Cardiac muscle cell (in vitro differentiated cells and primary cell): ENCODE measurements at regions not wholly inside any gene's neighbourhood (a gene's known extent, or its start where the extent isn't known, plus 50 kb on each side); places are given as distances from the start of the nearest gene placed in this dataset.
"Not testable (repeated sequence)": the region's sequence is repeated elsewhere in the genome, so short reads cannot be mapped to it uniquely, and the experiment has no call there.

Experiments
- DNase-seq, 2 donors: peaks; one replicate each; pipeline versions ENCODE4 v3.0.0 to v3.0.0-alpha.2; 2010 to 2017; ENCODE audit warnings: low read depth in 1 of 2, low spot score in 1 of 2
- H3K27ac ChIP-seq: fragments of 200-600 bp; sonication (generic); 2 replicates; pipeline ENCODE4 v1.5.1; 2016
- H3K27me3 ChIP-seq: fragments of 200-600 bp; sonication (generic); 2 replicates; pipeline ENCODE4 v1.6.0; 2016; ENCODE audit warnings: control low read depth
- H3K36me3 ChIP-seq: fragments of 200-600 bp; sonication (generic); 2 replicates; pipeline ENCODE4 v1.5.1; 2016; ENCODE audit warnings: control low read depth
- H3K4me1 ChIP-seq: fragments of 200-600 bp; sonication (generic); 2 replicates; pipeline ENCODE4 v1.8.1; 2017; ENCODE audit warnings: low read depth, mild to moderate bottlenecking, mixed run types
- H3K4me3 ChIP-seq: fragments of 200-600 bp; sonication (generic); 2 replicates; pipeline ENCODE4 v1.5.1; 2016; ENCODE audit warnings: mild to moderate bottlenecking
- H3K9me3 ChIP-seq: fragments of 200-600 bp; sonication (generic); 2 replicates; pipeline ENCODE4 v1.5.1; 2017; ENCODE audit warnings: low read depth, mild to moderate bottlenecking, control low read depth
- CTCF ChIP-seq: IDR thresholded peaks from 2 replicates; pipeline ENCODE4 v1.5.1; 2012; ENCODE audit warnings: low read depth, mild to moderate bottlenecking, low read length

GRCh38 chr6:19605624-19606023 is 231.5 kb upstream of the ID4 start:
- Histone ChIP-seq H3K27ac (no peak overlapping the region), H3K27me3 (no peaks in the 10 kb centered on the region), H3K4me1 (peaks cover 19% of the 10 kb centered on the region), H3K36me3 (no peaks in the 10 kb centered on the region), H3K9me3 (no peaks in the 10 kb centered on the region), H3K4me3 (no peak overlapping the region)
- no peak for TF ChIP-seq CTCF
- no peak for DNase-seq

GRCh38 chr6:19608546-19608945 is 228.6 kb upstream of the ID4 start:
- no peak overlapping the region for H3K4me3 ChIP-seq
- peaks cover 20% of the 10 kb centered on the region for H3K4me1 ChIP-seq
- no peaks in the 10 kb centered on the region for H3K36me3 ChIP-seq
- H3K9me3 ChIP-seq, result no peaks in the 10 kb centered on the region
- H3K27me3 ChIP-seq, result no peaks in the 10 kb centered on the region
- no peak overlapping the region for H3K27ac ChIP-seq
- DNase-seq, result no peak
- TF ChIP-seq CTCF, result no peak

GRCh38 chr6:19609972-19610641 is 227.1 kb upstream of the ID4 start:
- no peak for TF ChIP-seq CTCF
- peak in 1 of 2 donors; percentile 29 for DNase-seq

GRCh38 chr6:19612672-19613466 is 224.3 kb upstream of the ID4 start:
- not testable (repeated sequence) for H3K27me3 ChIP-seq, H3K4me3 ChIP-seq, H3K36me3 ChIP-seq, H3K27ac ChIP-seq, H3K9me3 ChIP-seq, DNase-seq
- H3K4me1 ChIP-seq, result peaks cover 17% of the 10 kb centered on the region

More at GRCh38 chr6:19609972-19610641, 227.1 kb upstream of the ID4 start:
- no peaks in the 10 kb centered on the region for H3K9me3 ChIP-seq
- H3K4me1 ChIP-seq, result peaks cover 20% of the 10 kb centered on the region
- peak overlapping the region; percentile 25 for H3K27ac ChIP-seq
- no peak overlapping the region for H3K4me3 ChIP-seq
- no peaks in the 10 kb centered on the region for H3K36me3 ChIP-seq
- no peaks in the 10 kb centered on the region for H3K27me3 ChIP-seq

GRCh38 chr6:19613678-19614077 is 223.5 kb upstream of the ID4 start:
- no peaks in the 10 kb centered on the region for H3K36me3 ChIP-seq
- TF ChIP-seq CTCF, result no peak
- no peak overlapping the region for H3K27ac ChIP-seq
- no peak overlapping the region for H3K4me3 ChIP-seq
- no peaks in the 10 kb centered on the region for H3K9me3 ChIP-seq
- H3K4me1 ChIP-seq, result peaks cover 17% of the 10 kb centered on the region
- no peak for DNase-seq
- no peaks in the 10 kb centered on the region for H3K27me3 ChIP-seq

- DNase-seq, result no peak
- no peak overlapping the region for H3K27ac ChIP-seq
- no peaks in the 10 kb centered on the region for H3K4me1 ChIP-seq
- no peaks in the 10 kb centered on the region for H3K9me3 ChIP-seq
- no peaks in the 10 kb centered on the region for H3K36me3 ChIP-seq
- TF ChIP-seq CTCF, result no peak
- no peaks in the 10 kb centered on the region for H3K27me3 ChIP-seq
- H3K4me3 ChIP-seq, result no peak overlapping the region
Measured at GRCh38 chr6:19616022-19616421, 221.1 kb upstream of the ID4 start.
